SK-N-SH (cell line): ENCODE measurements at regions not wholly inside any gene's neighbourhood (a gene's known extent, or its start where the extent isn't known, plus 50 kb on each side); places are given as distances from the start of the nearest gene placed in this dataset.

ENCODE experiments used
- CHD2 ChIP-seq: fragments of 150-350 bp; IDR thresholded peaks from 2 replicates; pipeline ENCODE4 v1.6.1; 2018; ENCODE audit warnings: low read length; ENCODE audit not compliant: partially characterized antibody
- EP300 ChIP-seq, 2 experiments: IDR thresholded peaks; 2 replicates each; pipeline versions ENCODE4 v1.4.0 to v1.6.1; 2012; ENCODE audit warnings: borderline replicate concordance in 1 of 2, low read depth in 1 of 2, low read length in 1 of 2
- EZH2phosphoT487 ChIP-seq: fragments of 200-600 bp; sonication (generic); IDR thresholded peaks from 2 replicates; pipeline ENCODE4 v1.6.1; 2017; ENCODE audit warnings: low read depth, mixed run types, mild to moderate bottlenecking, antibody characterized with exemption, moderate library complexity, borderline replicate concordance
- FOXM1 ChIP-seq: IDR thresholded peaks from 2 replicates; pipeline ENCODE4 v1.4.0; 2012; ENCODE audit warnings: low read depth, mild to moderate bottlenecking
- GATA2 ChIP-seq: sonication (generic); formaldehyde crosslinking; IDR thresholded peaks from 2 replicates; pipeline ENCODE4 v1.5.0; 2020; ENCODE audit warnings: mild to moderate bottlenecking, missing genetic modification reagents
- POLR2AphosphoS5 ChIP-seq: IDR thresholded peaks from 2 replicates; pipeline ENCODE4 v1.6.1; 2012; ENCODE audit warnings: low read depth, low read length
- RAD21 ChIP-seq: IDR thresholded peaks from 2 replicates; pipeline ENCODE4 v1.6.1; 2012; ENCODE audit warnings: mild to moderate bottlenecking, low read length
- SMC3 ChIP-seq: IDR thresholded peaks from 2 replicates; pipeline ENCODE4 v1.6.1; 2012; ENCODE audit warnings: low read depth, low read length, improper control_type of control experiment
- TAF1 ChIP-seq: IDR thresholded peaks from 2 replicates; pipeline ENCODE4 v1.6.1; 2012; ENCODE audit warnings: low read depth, mild to moderate bottlenecking, low read length, moderate library complexity, borderline replicate concordance
- TCF12 ChIP-seq: IDR thresholded peaks from 2 replicates; pipeline ENCODE4 v1.4.0; 2012
- YY1 ChIP-seq: IDR thresholded peaks from 2 replicates; pipeline ENCODE4 v1.4.0; 2012; ENCODE audit warnings: low read depth, mild to moderate bottlenecking
- TF ChIP-seq, protein P1 (sequence below): IDR thresholded peaks from 2 replicates; pipeline ENCODE4 v1.6.1; 2012; ENCODE audit warnings: mild to moderate bottlenecking, low read depth, low read length, moderate library complexity
- TF ChIP-seq, protein P2 (sequence below): IDR thresholded peaks from 2 replicates; pipeline ENCODE4; 2012
- TF ChIP-seq, protein P3 (sequence below): fragments of 200-600 bp; sonication (generic); IDR thresholded peaks from 2 replicates; pipeline ENCODE4 v1.6.1; 2017; ENCODE audit warnings: antibody characterized with exemption, mild to moderate bottlenecking, moderate library complexity

DNA sequence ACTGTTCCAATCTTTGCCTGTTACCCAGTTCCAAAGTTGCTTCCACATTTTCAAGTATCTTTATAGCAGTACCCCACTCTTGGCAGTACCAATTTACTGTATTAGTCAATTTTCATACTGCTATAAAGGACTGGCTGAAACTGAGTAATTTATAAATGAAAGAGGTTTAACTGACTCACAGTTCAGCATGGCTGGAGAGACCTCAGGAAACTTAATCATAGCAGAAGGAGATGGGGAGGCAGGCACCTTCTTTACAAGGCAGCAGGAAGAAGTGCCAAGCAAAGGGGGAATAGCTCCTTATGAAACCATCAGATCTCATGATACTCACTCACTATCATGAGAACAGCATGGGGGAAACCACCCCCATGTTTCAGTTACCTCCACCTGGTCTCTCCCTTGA is 215.0 kb downstream of the SNAPC1 start:
- no peak for TF ChIP-seq YY1
- TF ChIP-seq, protein P1, sequence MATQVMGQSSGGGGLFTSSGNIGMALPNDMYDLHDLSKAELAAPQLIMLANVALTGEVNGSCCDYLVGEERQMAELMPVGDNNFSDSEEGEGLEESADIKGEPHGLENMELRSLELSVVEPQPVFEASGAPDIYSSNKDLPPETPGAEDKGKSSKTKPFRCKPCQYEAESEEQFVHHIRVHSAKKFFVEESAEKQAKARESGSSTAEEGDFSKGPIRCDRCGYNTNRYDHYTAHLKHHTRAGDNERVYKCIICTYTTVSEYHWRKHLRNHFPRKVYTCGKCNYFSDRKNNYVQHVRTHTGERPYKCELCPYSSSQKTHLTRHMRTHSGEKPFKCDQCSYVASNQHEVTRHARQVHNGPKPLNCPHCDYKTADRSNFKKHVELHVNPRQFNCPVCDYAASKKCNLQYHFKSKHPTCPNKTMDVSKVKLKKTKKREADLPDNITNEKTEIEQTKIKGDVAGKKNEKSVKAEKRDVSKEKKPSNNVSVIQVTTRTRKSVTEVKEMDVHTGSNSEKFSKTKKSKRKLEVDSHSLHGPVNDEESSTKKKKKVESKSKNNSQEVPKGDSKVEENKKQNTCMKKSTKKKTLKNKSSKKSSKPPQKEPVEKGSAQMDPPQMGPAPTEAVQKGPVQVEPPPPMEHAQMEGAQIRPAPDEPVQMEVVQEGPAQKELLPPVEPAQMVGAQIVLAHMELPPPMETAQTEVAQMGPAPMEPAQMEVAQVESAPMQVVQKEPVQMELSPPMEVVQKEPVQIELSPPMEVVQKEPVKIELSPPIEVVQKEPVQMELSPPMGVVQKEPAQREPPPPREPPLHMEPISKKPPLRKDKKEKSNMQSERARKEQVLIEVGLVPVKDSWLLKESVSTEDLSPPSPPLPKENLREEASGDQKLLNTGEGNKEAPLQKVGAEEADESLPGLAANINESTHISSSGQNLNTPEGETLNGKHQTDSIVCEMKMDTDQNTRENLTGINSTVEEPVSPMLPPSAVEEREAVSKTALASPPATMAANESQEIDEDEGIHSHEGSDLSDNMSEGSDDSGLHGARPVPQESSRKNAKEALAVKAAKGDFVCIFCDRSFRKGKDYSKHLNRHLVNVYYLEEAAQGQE = no peak
- TF ChIP-seq RAD21 = no peak
- TF ChIP-seq, protein P2, sequence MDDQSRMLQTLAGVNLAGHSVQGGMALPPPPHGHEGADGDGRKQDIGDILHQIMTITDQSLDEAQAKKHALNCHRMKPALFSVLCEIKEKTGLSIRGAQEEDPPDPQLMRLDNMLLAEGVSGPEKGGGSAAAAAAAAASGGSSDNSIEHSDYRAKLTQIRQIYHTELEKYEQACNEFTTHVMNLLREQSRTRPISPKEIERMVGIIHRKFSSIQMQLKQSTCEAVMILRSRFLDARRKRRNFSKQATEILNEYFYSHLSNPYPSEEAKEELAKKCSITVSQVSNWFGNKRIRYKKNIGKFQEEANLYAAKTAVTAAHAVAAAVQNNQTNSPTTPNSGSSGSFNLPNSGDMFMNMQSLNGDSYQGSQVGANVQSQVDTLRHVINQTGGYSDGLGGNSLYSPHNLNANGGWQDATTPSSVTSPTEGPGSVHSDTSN = no peak
- TF ChIP-seq, protein P3, sequence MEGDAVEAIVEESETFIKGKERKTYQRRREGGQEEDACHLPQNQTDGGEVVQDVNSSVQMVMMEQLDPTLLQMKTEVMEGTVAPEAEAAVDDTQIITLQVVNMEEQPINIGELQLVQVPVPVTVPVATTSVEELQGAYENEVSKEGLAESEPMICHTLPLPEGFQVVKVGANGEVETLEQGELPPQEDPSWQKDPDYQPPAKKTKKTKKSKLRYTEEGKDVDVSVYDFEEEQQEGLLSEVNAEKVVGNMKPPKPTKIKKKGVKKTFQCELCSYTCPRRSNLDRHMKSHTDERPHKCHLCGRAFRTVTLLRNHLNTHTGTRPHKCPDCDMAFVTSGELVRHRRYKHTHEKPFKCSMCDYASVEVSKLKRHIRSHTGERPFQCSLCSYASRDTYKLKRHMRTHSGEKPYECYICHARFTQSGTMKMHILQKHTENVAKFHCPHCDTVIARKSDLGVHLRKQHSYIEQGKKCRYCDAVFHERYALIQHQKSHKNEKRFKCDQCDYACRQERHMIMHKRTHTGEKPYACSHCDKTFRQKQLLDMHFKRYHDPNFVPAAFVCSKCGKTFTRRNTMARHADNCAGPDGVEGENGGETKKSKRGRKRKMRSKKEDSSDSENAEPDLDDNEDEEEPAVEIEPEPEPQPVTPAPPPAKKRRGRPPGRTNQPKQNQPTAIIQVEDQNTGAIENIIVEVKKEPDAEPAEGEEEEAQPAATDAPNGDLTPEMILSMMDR = no peak
- no peak for TF ChIP-seq EP300 (IDR thresholded peaks at IDR 0.05; ENCODE audit: borderline replicate concordance in 1 of 2, low read depth in 1 of 2, low read length in 1 of 2)
- TF ChIP-seq POLR2AphosphoS5 = no peak
- TF ChIP-seq TAF1 = no peak
- TF ChIP-seq SMC3 = no peak
- TF ChIP-seq FOXM1 = no peak
- no peak for TF ChIP-seq EZH2phosphoT487
- no peak for TF ChIP-seq TCF12
- no peak for TF ChIP-seq GATA2 (CRISPR knock-in tag)
- TF ChIP-seq CHD2 = no peak
